ENCODE measurements at regions not wholly inside any gene's neighbourhood (a gene's known extent, or its start where the extent isn't known, plus 50 kb on each side); places are given as distances from the start of the nearest gene placed in this dataset.

GRCh38 chr3:152192050-152192449, 76.7 kb upstream of the MBNL1 start:
- Histone ChIP-seq H3K27ac (peak overlapping the region in 3 of 4 donors; percentile 46 to 89 (median 87)), H3K9me3 (no peaks in the 10 kb centered on the region), H3K4me1 (peaks cover 0 to 18% (median 8%) of the 10 kb centered on the region in 4 donors), H3K4me3 (no peak overlapping the region), H3K27me3 (no peaks in the 10 kb centered on the region), H3K36me3 (no peaks in the 10 kb centered on the region)
- 57 to 83% methylated on average over 4 of the region's 4 CpGs for WGBS, 2 donors
- DNase-seq = no peak
- TF ChIP-seq POLR2AphosphoS5 (IDR thresholded peaks at IDR 0.05) (no peak), POLR2A (IDR thresholded peaks at IDR 0.05) (no peak), EP300 (IDR thresholded peaks at IDR 0.05) (no peak), CTCF (IDR thresholded peaks at IDR 0.05) (no peak)
- intact Hi-C loops (cut with DNase I) = loop anchor here (10.0 kb wide), 1 partner anchor 263 kb away; no protein-coding TSS in a partner anchor

- TF ChIP-seq CTCF (IDR thresholded peaks at IDR 0.05) (no peak), POLR2A (IDR thresholded peaks at IDR 0.05) (no peak), EP300 (IDR thresholded peaks at IDR 0.05) (no peak), POLR2AphosphoS5 (IDR thresholded peaks at IDR 0.05) (no peak)
- intact Hi-C loops (cut with DNase I) = loop anchor here (10.0 kb wide), 1 partner anchor 262 kb away; no protein-coding TSS in a partner anchor
- peak overlapping the region in 2 of 4 donors; percentile 5 to 19 for H3K4me3 ChIP-seq
- H3K9me3 ChIP-seq = no peaks in the 10 kb centered on the region
- H3K27ac ChIP-seq = peak overlapping the region in 3 of 4 donors; percentile 46 to 89 (median 87)
- DNase-seq = no peak
- H3K4me1 ChIP-seq = peaks cover 0 to 27% (median 17%) of the 10 kb centered on the region in 4 donors
- 68 to 69% methylated on average over 5 of the region's 5 CpGs for WGBS, 2 donors
- H3K36me3 ChIP-seq = no peaks in the 10 kb centered on the region
- no peaks in the 10 kb centered on the region for H3K27me3 ChIP-seq
Observed at GRCh38 chr3:152192936-152193672, 75.6 kb upstream of the MBNL1 start.

- 67 to 72% methylated on average over 16 of the region's 16 CpGs for WGBS, 2 donors
- intact Hi-C loops (cut with DNase I) = loop anchor here (10.0 kb wide), 1 partner anchor 261 kb away; no protein-coding TSS in a partner anchor
- no peak for DNase-seq
- TF ChIP-seq POLR2A (IDR thresholded peaks at IDR 0.05) (no peak), CTCF (IDR thresholded peaks at IDR 0.05) (no peak), EP300 (IDR thresholded peaks at IDR 0.05) (no peak)
- no peaks in the 10 kb centered on the region for H3K27me3 ChIP-seq
- peak overlapping the region in 3 of 4 donors; percentile 46 to 89 (median 87) for H3K27ac ChIP-seq
- H3K4me1 ChIP-seq = peaks cover 0 to 34% (median 23%) of the 10 kb centered on the region in 4 donors
- peak overlapping the region in 2 of 4 donors; percentile 5 to 19 for H3K4me3 ChIP-seq
- H3K36me3 ChIP-seq = no peaks in the 10 kb centered on the region
- no peaks in the 10 kb centered on the region for H3K9me3 ChIP-seq
Observed at GRCh38 chr3:152193673-152194267, 75.0 kb upstream of the MBNL1 start.

GRCh38 chr3:152195206-152195605, 73.5 kb upstream of the MBNL1 start:
- 87 to 94% methylated on average over 3 of the region's 3 CpGs for WGBS, 2 donors
- DNase-seq = no peak
- peaks cover 0 to 48% (median 38%) of the 10 kb centered on the region in 4 donors for H3K4me1 ChIP-seq
- no peaks in the 10 kb centered on the region for H3K36me3 ChIP-seq
- TF ChIP-seq CTCF (IDR thresholded peaks at IDR 0.05) (no peak), POLR2A (IDR thresholded peaks at IDR 0.05) (no peak), EP300 (IDR thresholded peaks at IDR 0.05) (no peak), POLR2AphosphoS5 (IDR thresholded peaks at IDR 0.05) (no peak)
- no peaks in the 10 kb centered on the region for H3K27me3 ChIP-seq
- intact Hi-C loops (cut with DNase I) = loop anchor here (5.0 to 10.0 kb wide), 3 partner anchors 33 to 260 kb away; no protein-coding TSS in a partner anchor
- H3K4me3 ChIP-seq = no peak overlapping the region
- H3K27ac ChIP-seq = peak overlapping the region in 3 of 4 donors; percentile 82 to 89 (median 87)
- no peaks in the 10 kb centered on the region for H3K9me3 ChIP-seq
